ENCODE measurements at regions not wholly inside any gene's neighbourhood (a gene's known extent, or its start where the extent isn't known, plus 50 kb on each side); places are given as distances from the start of the nearest gene placed in this dataset.

DNA sequence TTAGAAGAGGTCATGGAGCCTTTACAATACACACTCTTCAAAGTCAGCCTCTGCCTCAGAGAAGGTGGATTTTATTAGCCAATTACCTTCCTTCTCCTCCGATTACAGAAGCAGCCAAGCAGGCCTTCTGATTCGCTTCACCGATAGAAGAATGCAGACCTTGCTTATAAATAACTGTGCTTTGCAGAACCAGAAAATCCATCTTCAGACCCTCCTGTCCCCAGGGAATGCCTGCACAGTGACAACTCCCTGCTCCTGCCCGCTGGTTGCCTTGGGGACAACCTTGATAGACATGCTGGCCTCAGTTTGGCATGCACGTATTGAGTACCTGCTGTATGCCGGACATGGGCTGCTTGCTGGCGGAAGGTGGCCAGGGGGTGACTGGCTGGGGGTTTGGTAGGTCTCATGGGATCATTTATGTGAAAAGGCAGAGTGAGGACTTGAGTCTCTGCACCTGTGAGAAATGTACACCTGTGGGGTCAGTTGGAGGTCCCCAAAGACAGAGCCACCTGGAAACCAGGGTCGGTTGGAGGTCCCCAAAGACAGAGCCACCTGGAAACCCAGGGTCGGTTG, 1238.7 kb downstream of the BRD1 start:
- Histone ChIP-seq H3K4me1 (ENCODE audit: low read length) (peaks cover 49% of the 10 kb centered on the region), H2AFZ (ENCODE audit: low read length) (no peak overlapping the region), H3K9ac (ENCODE audit: low read length) (no peak overlapping the region), H3K4me2 (ENCODE audit: low read depth, low read length, poor library complexity, severe bottlenecking) (peak overlapping the region; percentile 25), H3K79me2 (ENCODE audit: low read length) (no peaks in the 10 kb centered on the region), H3K27ac (ENCODE audit: low read length) (peak overlapping the region; percentile 90), H4K20me1 (ENCODE audit: insufficient read depth, low read depth, low read length) (no peaks in the 10 kb centered on the region), H3K4me3 (ENCODE audit: low read length) (peak overlapping the region; percentile 28; the same call in 1 of the 2 replicates), H3K27me3 (ENCODE audit: low read length) (no peaks in the 10 kb centered on the region), H3K9me2 (replicated peaks; ENCODE audit: insufficient read depth, low read length) (no peaks in the 10 kb centered on the region), H3K9me3 (ENCODE audit: low read length) (peaks cover 4% of the 10 kb centered on the region; the same call in 1 of the 2 replicates), H3K36me3 (ENCODE audit: insufficient read depth, low read length) (no peaks in the 10 kb centered on the region)
- peak; percentile 90 for DNase-seq

DNA sequence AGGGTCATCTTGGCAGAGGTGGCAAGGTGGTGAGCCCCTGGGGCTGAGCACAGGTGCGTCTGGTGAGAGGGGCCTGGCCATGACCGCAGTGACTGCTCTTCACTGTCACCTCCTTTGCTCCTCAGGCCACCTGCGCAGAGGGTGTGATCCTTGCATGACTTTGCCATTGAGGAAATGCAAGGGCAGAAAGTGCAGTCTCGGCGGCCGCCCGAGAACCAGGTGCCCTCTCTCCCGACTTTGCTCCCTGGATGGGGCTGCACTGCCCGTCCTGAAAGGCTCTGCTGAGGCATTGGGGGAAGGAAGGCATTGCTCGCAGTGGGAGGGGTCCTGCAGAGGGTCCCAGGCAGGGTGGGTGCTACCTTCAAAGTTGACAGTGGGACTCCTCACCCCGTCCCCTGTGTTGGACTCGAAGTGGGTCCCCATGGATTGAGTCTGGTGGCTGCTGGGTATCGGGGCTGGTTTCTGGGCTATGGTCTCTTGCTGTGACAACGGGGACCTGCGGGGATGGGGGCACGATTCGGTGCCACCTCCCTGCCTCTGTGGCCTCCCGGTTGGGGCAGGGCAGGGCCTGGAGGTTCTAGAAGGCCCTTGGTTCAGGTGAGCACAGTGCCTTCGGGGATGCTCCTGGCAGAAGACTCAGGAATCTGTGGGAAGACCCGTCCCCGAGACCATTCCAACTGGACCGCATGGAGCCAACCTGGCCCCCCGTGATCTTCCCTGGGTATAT, 1239.4 kb downstream of the BRD1 start:
- Histone ChIP-seq H2AFZ (ENCODE audit: low read length) (no peak overlapping the region), H3K27me3 (ENCODE audit: low read length) (no peaks in the 10 kb centered on the region), H3K9me3 (ENCODE audit: low read length) (peaks cover 4% of the 10 kb centered on the region; the same call in 1 of the 2 replicates), H3K4me3 (ENCODE audit: low read length) (peak overlapping the region; percentile 28; the same call in 1 of the 2 replicates), H3K4me2 (ENCODE audit: low read depth, low read length, poor library complexity, severe bottlenecking) (peak overlapping the region; percentile 25), H4K20me1 (ENCODE audit: insufficient read depth, low read depth, low read length) (no peaks in the 10 kb centered on the region), H3K9ac (ENCODE audit: low read length) (no peak overlapping the region), H3K36me3 (ENCODE audit: insufficient read depth, low read length) (no peaks in the 10 kb centered on the region), H3K4me1 (ENCODE audit: low read length) (peaks cover 43% of the 10 kb centered on the region), H3K27ac (ENCODE audit: low read length) (peak overlapping the region; percentile 90), H3K9me2 (replicated peaks; ENCODE audit: insufficient read depth, low read length) (no peaks in the 10 kb centered on the region), H3K79me2 (ENCODE audit: low read length) (no peaks in the 10 kb centered on the region)
- no peak for DNase-seq

DNA sequence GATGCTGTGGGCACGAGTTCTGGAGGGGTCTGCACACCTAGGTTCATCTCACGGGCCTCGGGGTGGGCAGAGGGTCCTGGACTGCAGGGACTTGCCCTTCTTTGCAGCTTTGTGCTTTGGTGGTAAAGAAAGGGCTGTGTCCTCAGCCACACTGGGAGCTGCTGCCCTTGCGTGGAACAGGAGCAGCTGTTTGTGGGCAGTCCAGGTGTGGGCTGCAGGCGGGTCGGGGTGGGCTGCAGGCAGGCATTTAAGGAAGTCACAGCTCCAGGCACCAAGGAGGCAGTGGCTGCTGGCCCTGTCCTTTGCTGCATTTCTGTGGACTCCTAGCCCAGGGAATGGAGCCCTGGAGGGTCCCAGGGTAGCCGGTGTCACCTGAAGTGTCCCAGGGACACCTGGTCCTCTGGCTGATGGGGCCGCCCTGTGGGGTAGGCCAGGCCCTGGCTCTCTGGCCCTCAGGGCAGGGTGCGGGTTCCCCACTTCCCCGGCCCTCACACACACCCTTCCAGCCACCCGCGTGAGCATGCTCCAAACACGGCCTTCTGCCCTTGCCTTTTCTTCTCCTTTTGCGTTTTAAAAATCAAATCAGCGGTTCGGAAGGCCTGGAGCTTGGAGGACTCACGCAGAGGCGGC, 1240.3 kb downstream of the BRD1 start:
- no peaks in the 10 kb centered on the region for H3K36me3 ChIP-seq (ENCODE audit: insufficient read depth, low read length)
- peaks cover 43% of the 10 kb centered on the region for H3K4me1 ChIP-seq (ENCODE audit: low read length)
- H3K79me2 ChIP-seq (ENCODE audit: low read length), result no peaks in the 10 kb centered on the region
- no peaks in the 10 kb centered on the region for H4K20me1 ChIP-seq (ENCODE audit: insufficient read depth, low read depth, low read length)
- H3K27me3 ChIP-seq (ENCODE audit: low read length), result no peaks in the 10 kb centered on the region
- peak overlapping the region; percentile 38 for H3K4me2 ChIP-seq (ENCODE audit: low read depth, low read length, poor library complexity, severe bottlenecking)
- no peak overlapping the region for H3K27ac ChIP-seq (ENCODE audit: low read length)
- no peaks in the 10 kb centered on the region for H3K9me2 ChIP-seq (replicated peaks; ENCODE audit: insufficient read depth, low read length)
- no peak overlapping the region for H3K4me3 ChIP-seq (ENCODE audit: low read length)
- no peak overlapping the region for H3K9ac ChIP-seq (ENCODE audit: low read length)
- DNase-seq, result no peak
- no peak overlapping the region for H2AFZ ChIP-seq (ENCODE audit: low read length)
- H3K9me3 ChIP-seq (ENCODE audit: low read length), result peaks cover 4% of the 10 kb centered on the region; the same call in 1 of the 2 replicates

DNA sequence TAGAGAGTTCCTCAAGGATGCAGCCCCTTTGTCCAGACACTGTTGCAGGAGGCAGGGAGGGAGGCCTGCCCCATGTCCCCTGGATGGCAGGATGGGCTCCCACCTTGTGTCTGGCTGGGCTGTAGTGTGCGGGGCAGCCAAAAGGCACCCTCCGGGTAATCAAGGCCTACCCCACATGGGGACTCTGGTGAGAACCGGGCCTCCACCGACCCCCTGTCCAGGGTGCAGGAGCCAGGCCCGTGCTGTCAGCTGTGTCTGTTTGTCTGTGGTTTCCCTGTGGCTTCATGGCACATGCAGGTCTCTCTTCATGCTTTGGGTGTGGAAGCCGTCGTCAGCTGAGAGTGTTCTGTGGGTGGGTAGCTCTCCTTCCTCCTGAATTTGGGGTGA, 1240.9 kb downstream of the BRD1 start:
- H3K9me2 ChIP-seq (replicated peaks; ENCODE audit: insufficient read depth, low read length), result no peaks in the 10 kb centered on the region
- no peak overlapping the region for H3K4me3 ChIP-seq (ENCODE audit: low read length)
- H4K20me1 ChIP-seq (ENCODE audit: insufficient read depth, low read depth, low read length), result no peaks in the 10 kb centered on the region
- no peaks in the 10 kb centered on the region for H3K79me2 ChIP-seq (ENCODE audit: low read length)
- H3K4me1 ChIP-seq (ENCODE audit: low read length), result peaks cover 43% of the 10 kb centered on the region
- H3K9me3 ChIP-seq (ENCODE audit: low read length), result peaks cover 4% of the 10 kb centered on the region; the same call in 1 of the 2 replicates
- no peak overlapping the region for H3K9ac ChIP-seq (ENCODE audit: low read length)
- H3K27me3 ChIP-seq (ENCODE audit: low read length), result no peaks in the 10 kb centered on the region
- no peaks in the 10 kb centered on the region for H3K36me3 ChIP-seq (ENCODE audit: insufficient read depth, low read length)
- H3K27ac ChIP-seq (ENCODE audit: low read length), result no peak overlapping the region
- peak overlapping the region; percentile 38 for H3K4me2 ChIP-seq (ENCODE audit: low read depth, low read length, poor library complexity, severe bottlenecking)
- no peak for DNase-seq
- H2AFZ ChIP-seq (ENCODE audit: low read length), result no peak overlapping the region

DNA sequence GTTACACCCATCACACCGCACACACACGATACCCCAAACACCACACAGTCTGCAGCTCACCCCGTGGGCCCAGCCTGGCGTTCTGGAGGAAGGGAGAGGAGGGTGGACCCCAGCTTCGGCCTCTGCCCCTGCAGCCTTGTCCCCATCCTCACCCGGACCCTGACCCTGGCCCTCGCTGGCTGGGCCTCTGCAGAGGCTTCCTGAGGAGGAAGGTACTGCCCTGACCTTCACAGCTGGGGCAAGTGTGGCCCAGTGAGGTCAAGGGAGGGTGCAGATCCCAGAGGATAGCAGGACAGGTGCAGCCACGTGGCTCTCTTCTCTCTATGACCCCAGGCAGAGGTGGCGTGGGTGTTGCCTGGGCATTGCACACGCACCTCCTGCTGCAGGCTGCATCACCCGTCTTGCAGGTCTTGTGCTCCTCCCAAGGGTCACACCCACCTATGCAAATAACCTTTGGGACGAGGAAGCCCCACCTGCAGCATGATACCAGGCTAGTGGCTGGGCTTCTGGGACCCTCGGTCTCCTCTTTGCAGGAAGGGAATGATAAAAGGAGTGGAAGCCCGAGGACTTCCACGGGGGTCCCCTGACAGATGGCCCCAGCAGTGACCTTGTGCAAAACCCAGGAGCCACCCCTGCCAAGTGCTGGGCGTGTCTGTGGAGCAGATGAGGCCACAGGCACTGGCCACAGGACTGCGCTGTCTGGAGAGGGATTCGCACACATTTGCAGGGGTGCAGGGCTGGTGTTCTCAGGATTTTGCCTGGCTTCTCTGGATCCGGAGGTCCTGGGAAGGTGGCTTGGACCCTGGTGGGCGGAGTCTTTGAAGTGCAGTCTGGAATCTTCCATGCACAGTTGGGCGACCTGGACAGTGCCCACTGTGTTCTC, 1241.5 kb downstream of the BRD1 start:
- Histone ChIP-seq H3K4me1 (ENCODE audit: low read length) (peaks cover 43% of the 10 kb centered on the region), H3K36me3 (ENCODE audit: insufficient read depth, low read length) (no peaks in the 10 kb centered on the region), H3K27me3 (ENCODE audit: low read length) (no peaks in the 10 kb centered on the region), H3K9me3 (ENCODE audit: low read length) (peaks cover 4% of the 10 kb centered on the region; the same call in 1 of the 2 replicates), H3K4me2 (ENCODE audit: low read depth, low read length, poor library complexity, severe bottlenecking) (peak overlapping the region; percentile 38), H3K9ac (ENCODE audit: low read length) (no peak overlapping the region), H3K27ac (ENCODE audit: low read length) (no peak overlapping the region), H2AFZ (ENCODE audit: low read length) (no peak overlapping the region), H3K4me3 (ENCODE audit: low read length) (peak overlapping the region; percentile 14; the same call in 1 of the 2 replicates), H3K9me2 (replicated peaks; ENCODE audit: insufficient read depth, low read length) (no peaks in the 10 kb centered on the region), H3K79me2 (ENCODE audit: low read length) (no peaks in the 10 kb centered on the region), H4K20me1 (ENCODE audit: insufficient read depth, low read depth, low read length) (no peaks in the 10 kb centered on the region)
- peak; percentile 79 for DNase-seq

DNA sequence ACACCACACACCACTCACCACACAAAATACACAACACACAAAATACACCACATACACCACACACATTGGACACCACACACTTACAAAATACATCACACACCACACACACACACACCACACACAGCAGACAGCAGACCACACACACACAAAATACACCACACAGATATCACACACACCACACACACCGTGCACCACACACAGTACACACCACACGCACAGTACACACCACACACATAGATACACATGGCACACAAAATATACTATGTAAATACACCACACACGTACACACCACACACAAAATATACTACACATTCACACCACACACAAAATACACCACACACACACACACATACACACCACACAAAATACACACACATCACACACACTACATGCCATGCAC, 1243.5 kb downstream of the BRD1 start:
- Histone ChIP-seq H3K36me3 (ENCODE audit: insufficient read depth, low read length) (no peaks in the 10 kb centered on the region), H3K4me1 (ENCODE audit: low read length) (peaks cover 36% of the 10 kb centered on the region), H3K9me3 (ENCODE audit: low read length) (peaks cover 4% of the 10 kb centered on the region; the same call in 1 of the 2 replicates), H3K9me2 (replicated peaks; ENCODE audit: insufficient read depth, low read length) (no peaks in the 10 kb centered on the region), H2AFZ (ENCODE audit: low read length) (no peak overlapping the region), H3K4me2 (ENCODE audit: low read depth, low read length, poor library complexity, severe bottlenecking) (no peak overlapping the region), H3K79me2 (ENCODE audit: low read length) (no peaks in the 10 kb centered on the region), H4K20me1 (ENCODE audit: insufficient read depth, low read depth, low read length) (peaks cover 4% of the 10 kb centered on the region; the same call in 1 of the 2 replicates), H3K27me3 (ENCODE audit: low read length) (no peaks in the 10 kb centered on the region), H3K4me3 (ENCODE audit: low read length) (no peak overlapping the region), H3K27ac (ENCODE audit: low read length) (no peak overlapping the region), H3K9ac (ENCODE audit: low read length) (no peak overlapping the region)
- no peak for DNase-seq

DNA sequence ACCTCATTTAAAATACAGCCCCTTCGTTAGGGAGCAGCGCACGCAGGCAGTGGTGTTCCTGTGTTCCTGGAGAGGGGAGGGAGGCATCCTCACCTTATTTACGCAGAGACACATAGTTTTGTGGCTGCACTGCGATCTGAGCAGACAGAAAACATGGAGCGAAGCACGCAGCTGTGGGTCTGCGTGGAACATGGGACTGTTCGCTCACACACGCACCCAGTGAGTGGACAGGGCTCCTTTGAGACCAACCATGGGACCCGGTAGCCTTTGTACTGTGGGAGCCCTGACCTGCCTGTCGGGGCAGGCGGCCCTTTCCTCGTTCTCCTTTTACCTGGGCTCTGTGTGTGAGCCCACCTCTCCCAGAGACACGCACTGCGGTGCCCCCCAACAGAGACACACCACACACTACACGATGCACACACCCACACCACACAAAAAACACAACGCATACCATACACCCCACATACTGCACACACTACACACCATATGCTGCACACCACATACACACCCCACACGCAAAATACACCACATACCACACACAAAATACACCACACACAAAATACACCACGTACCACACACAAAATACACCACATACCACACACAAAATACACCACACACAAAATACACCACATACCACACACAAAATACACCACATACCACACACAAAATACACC, 1245.7 kb downstream of the BRD1 start:
- Histone ChIP-seq H3K27ac (ENCODE audit: low read length) (no peak overlapping the region), H2AFZ (ENCODE audit: low read length) (no peak overlapping the region), H3K4me2 (ENCODE audit: low read depth, low read length, poor library complexity, severe bottlenecking) (no peak overlapping the region)

More for the DNA sequence above, 1245.7 kb downstream of the BRD1 start:
- Histone ChIP-seq H3K4me3 (ENCODE audit: low read length) (no peak overlapping the region), H3K36me3 (ENCODE audit: insufficient read depth, low read length) (no peaks in the 10 kb centered on the region), H3K9me3 (ENCODE audit: low read length) (peaks cover 4% of the 10 kb centered on the region; the same call in 1 of the 2 replicates), H3K27me3 (ENCODE audit: low read length) (no peaks in the 10 kb centered on the region), H4K20me1 (ENCODE audit: insufficient read depth, low read depth, low read length) (peaks cover 4% of the 10 kb centered on the region; the same call in 1 of the 2 replicates), H3K9me2 (replicated peaks; ENCODE audit: insufficient read depth, low read length) (no peaks in the 10 kb centered on the region), H3K79me2 (ENCODE audit: low read length) (no peaks in the 10 kb centered on the region), H3K4me1 (ENCODE audit: low read length) (peaks cover 14% of the 10 kb centered on the region), H3K9ac (ENCODE audit: low read length) (no peak overlapping the region)
- no peak for DNase-seq

All from Karpas-422 (cell line).